DOHH2 (cell line): ENCODE measurements at regions not wholly inside any gene's neighbourhood (a gene's known extent, or its start where the extent isn't known, plus 50 kb on each side); places are given as distances from the start of the nearest gene placed in this dataset.
A peak's percentile ranks its signal among the peaks of the same experiment; 100 is the strongest.

Experiments used
- H3F3A ChIP-seq: fragments of 200-600 bp; sonication (generic), shearing (Covaris generic); 2 replicates; pipeline ENCODE4 v1.6.0; 2016; ENCODE audit warnings: antibody characterized with exemption, mild to moderate bottlenecking; ENCODE audit not compliant: control insufficient read depth, insufficient read depth
- H3K27ac ChIP-seq: fragments of 200-600 bp; sonication (generic); 2 replicates; pipeline ENCODE4 v1.5.1; 2014; ENCODE audit warnings: low read depth, mild to moderate bottlenecking, low read length, moderate library complexity
- H3K27me3 ChIP-seq: fragments of 200-600 bp; sonication (generic); 2 replicates; pipeline ENCODE4 v1.6.1; 2014; ENCODE audit warnings: mild to moderate bottlenecking, low read length, mixed read lengths; ENCODE audit not compliant: control insufficient read depth
- H3K36me3 ChIP-seq: fragments of 200-600 bp; sonication (generic); 2 replicates; pipeline ENCODE4 v1.6.1; 2014; ENCODE audit warnings: mild to moderate bottlenecking, low read length, moderate library complexity, mixed read lengths; ENCODE audit not compliant: control insufficient read depth
- H3K4me1 ChIP-seq: fragments of 200-600 bp; sonication (generic); 2 replicates; pipeline ENCODE4 v1.6.1; 2014; ENCODE audit warnings: mild to moderate bottlenecking, low read length, mixed read lengths; ENCODE audit not compliant: control insufficient read depth
- H3K4me2 ChIP-seq: fragments of 200-600 bp; sonication (generic); 2 replicates; pipeline ENCODE4 v1.6.0; 2014; ENCODE audit warnings: mild to moderate bottlenecking, low read length, moderate library complexity
- H3K4me3 ChIP-seq: fragments of 200-600 bp; sonication (generic); 2 replicates; pipeline ENCODE4 v1.5.1; 2014; ENCODE audit warnings: mild to moderate bottlenecking, low read length, mixed read lengths
- H3K79me2 ChIP-seq: fragments of 200-600 bp; sonication (generic); 2 replicates; pipeline ENCODE4 v1.6.1; 2014; ENCODE audit warnings: mild to moderate bottlenecking, low read length, mixed read lengths; ENCODE audit not compliant: control insufficient read depth
- H3K9me2 ChIP-seq: fragments of 200-600 bp; sonication (generic); replicated peaks from 2 replicates; pipeline ENCODE4 v1.6.1; 2014; ENCODE audit warnings: mild to moderate bottlenecking, low read length, mixed read lengths; ENCODE audit not compliant: control insufficient read depth
- H3K9me3 ChIP-seq: fragments of 200-600 bp; sonication (generic); 2 replicates; pipeline ENCODE4 v1.6.1; 2014; ENCODE audit warnings: antibody characterized with exemption, low read length, mixed read lengths; ENCODE audit not compliant: control insufficient read depth, insufficient read depth
- H4K20me1 ChIP-seq: fragments of 200-600 bp; sonication (generic); 2 replicates; pipeline ENCODE4 v1.6.0; 2014; ENCODE audit warnings: low read depth, mild to moderate bottlenecking, antibody characterized with exemption, low read length, moderate library complexity; ENCODE audit not compliant: control insufficient read depth, insufficient read depth
- EZH2phosphoT487 ChIP-seq: fragments of 200-600 bp; sonication (generic); IDR thresholded peaks from 2 replicates; pipeline ENCODE4 v1.6.1; 2017; ENCODE audit warnings: borderline replicate concordance, mild to moderate bottlenecking, antibody characterized with exemption, low read length, moderate library complexity, mixed read lengths
- TF ChIP-seq, protein P1 (sequence below): fragments of 200-600 bp; sonication (generic); IDR thresholded peaks from one replicate; pipeline ENCODE4 v1.5.1; 2014; ENCODE audit warnings: antibody characterized with exemption, mild to moderate bottlenecking, low read depth, low read length; ENCODE audit not compliant: poor library complexity, severe bottlenecking

DNA sequence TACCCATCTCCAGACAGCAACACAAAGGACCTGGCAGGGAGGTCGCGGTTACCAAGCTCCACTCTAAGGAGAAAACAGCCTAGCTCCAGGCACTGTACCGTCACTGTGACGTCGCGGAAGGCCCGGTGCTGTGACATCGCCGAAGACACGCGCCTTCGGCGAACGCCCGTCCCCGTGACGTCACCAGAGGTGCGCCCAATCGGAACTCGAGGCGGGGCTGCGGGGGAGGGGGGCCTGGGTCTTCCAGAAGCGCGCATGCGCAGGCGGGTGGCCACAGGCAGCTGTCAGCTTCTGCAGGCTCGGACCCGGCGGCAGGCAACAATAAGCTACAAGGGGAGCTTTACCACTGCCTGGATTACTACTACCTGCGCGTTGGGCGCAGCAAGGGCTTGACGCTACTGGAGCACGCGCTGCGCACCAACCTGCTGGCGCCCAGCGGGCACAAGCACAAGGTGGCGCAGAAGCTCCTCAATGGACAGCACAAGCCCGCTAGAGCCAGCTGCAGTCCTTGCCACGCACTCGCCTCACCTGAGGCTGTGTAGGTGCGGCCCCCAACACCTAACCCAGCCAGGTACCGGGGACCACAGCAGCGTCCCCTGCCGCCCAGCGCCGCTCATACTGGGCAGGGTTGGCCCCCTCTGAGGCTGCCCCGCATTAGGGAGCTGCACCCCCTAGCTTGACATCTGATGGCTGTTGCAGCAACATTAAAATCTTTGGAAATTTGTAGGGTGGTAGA lies 208.4 kb downstream of the TPST1 start:
- no peaks in the 10 kb centered on the region for H3F3A ChIP-seq
- H3K27ac ChIP-seq: no peak overlapping the region
- no peaks in the 10 kb centered on the region for H3K27me3 ChIP-seq
- H4K20me1 ChIP-seq: no peaks in the 10 kb centered on the region
- H3K4me1 ChIP-seq: peaks cover 12% of the 10 kb centered on the region
- peak overlapping the region; percentile 63 for H3K4me3 ChIP-seq
- H3K79me2 ChIP-seq: no peaks in the 10 kb centered on the region
- no peaks in the 10 kb centered on the region for H3K9me2 ChIP-seq
- TF ChIP-seq, protein P1, sequence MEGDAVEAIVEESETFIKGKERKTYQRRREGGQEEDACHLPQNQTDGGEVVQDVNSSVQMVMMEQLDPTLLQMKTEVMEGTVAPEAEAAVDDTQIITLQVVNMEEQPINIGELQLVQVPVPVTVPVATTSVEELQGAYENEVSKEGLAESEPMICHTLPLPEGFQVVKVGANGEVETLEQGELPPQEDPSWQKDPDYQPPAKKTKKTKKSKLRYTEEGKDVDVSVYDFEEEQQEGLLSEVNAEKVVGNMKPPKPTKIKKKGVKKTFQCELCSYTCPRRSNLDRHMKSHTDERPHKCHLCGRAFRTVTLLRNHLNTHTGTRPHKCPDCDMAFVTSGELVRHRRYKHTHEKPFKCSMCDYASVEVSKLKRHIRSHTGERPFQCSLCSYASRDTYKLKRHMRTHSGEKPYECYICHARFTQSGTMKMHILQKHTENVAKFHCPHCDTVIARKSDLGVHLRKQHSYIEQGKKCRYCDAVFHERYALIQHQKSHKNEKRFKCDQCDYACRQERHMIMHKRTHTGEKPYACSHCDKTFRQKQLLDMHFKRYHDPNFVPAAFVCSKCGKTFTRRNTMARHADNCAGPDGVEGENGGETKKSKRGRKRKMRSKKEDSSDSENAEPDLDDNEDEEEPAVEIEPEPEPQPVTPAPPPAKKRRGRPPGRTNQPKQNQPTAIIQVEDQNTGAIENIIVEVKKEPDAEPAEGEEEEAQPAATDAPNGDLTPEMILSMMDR: peak; percentile 76
- TF ChIP-seq EZH2phosphoT487: no peak
- no peaks in the 10 kb centered on the region for H3K36me3 ChIP-seq
- no peaks in the 10 kb centered on the region for H3K9me3 ChIP-seq
- peak overlapping the region; percentile 67 for H3K4me2 ChIP-seq

DNA sequence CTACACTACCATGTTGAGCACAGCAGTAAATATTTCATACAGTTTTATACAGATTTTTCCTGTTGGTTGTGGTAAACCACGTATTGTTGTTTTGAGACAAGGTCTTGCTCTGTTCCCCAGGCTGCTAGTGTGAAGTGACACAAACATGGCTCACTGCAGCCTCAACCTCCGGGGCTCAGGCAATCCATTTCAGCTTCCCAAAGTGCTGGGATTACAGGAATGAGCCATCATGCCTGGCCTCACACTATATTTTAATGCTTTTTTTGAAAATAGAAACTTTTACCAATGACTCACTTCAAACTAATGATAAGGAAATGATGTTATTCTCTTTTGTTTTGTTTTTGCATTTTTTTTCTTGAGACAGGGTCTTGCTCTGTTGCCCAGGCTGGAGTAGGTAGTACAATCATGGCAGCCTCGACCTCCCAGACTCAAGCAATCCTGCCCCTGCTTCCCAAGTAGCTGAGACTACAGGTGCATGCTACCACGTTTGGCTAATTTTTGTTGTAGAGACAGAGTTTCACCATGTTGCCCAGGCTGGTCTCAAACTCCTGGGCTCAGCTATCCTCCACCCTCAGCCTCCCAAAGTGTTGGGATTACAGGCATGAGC lies 210.6 kb downstream of the TPST1 start:
- Histone ChIP-seq H3K4me2 (no peak overlapping the region), H3K4me1 (peaks cover 12% of the 10 kb centered on the region), H3F3A (no peaks in the 10 kb centered on the region), H3K36me3 (no peaks in the 10 kb centered on the region), H4K20me1 (no peaks in the 10 kb centered on the region), H3K9me2 (no peaks in the 10 kb centered on the region), H3K9me3 (no peaks in the 10 kb centered on the region), H3K4me3 (no peak overlapping the region), H3K27ac (no peak overlapping the region), H3K79me2 (no peaks in the 10 kb centered on the region), H3K27me3 (no peaks in the 10 kb centered on the region)
- TF ChIP-seq, protein P1: no peak
- TF ChIP-seq EZH2phosphoT487: no peak

- TF ChIP-seq EZH2phosphoT487: no peak
- TF ChIP-seq, protein P1: no peak
- Histone ChIP-seq H4K20me1 (no peaks in the 10 kb centered on the region), H3K9me2 (no peaks in the 10 kb centered on the region), H3K4me3 (no peak overlapping the region), H3K4me1 (peaks cover 12% of the 10 kb centered on the region), H3F3A (no peaks in the 10 kb centered on the region), H3K36me3 (no peaks in the 10 kb centered on the region), H3K79me2 (no peaks in the 10 kb centered on the region), H3K4me2 (no peak overlapping the region), H3K9me3 (no peaks in the 10 kb centered on the region), H3K27me3 (no peaks in the 10 kb centered on the region), H3K27ac (no peak overlapping the region)
These were observed 210.1 kb upstream of the KCTD7 start for GRCh38 chr7:66418537-66418936.
